ENCODE measurements at regions not wholly inside any gene's neighbourhood (a gene's known extent, or its start where the extent isn't known, plus 50 kb on each side); places are given as distances from the start of the nearest gene placed in this dataset.

- Histone ChIP-seq H3T11ph (ENCODE audit: low read length) (no peak overlapping the region), H2BK120ac (ENCODE audit: low read depth, low read length, poor library complexity, severe bottlenecking) (no peak overlapping the region), H3K18ac (ENCODE audit: insufficient read length, low read depth, low read length) (peak overlapping the region; percentile 70), H3K23ac (ENCODE audit: insufficient read length, low read depth, low read length) (no peak overlapping the region), H3K27ac (ENCODE audit: insufficient read length, low read depth, low read length) (no peak overlapping the region), H4K20me1 (ENCODE audit: control insufficient read depth, insufficient read depth, insufficient read length) (no peaks in the 10 kb centered on the region), H3K9ac (ENCODE audit: extremely low read depth, insufficient read length, low read length) (no peak overlapping the region), H2BK5ac (ENCODE audit: insufficient read length, low read length) (no peak overlapping the region), H3K4me2 (ENCODE audit: insufficient read depth, insufficient read length, low read length) (no peak overlapping the region), H3K4me1 (ENCODE audit: insufficient read depth, low read length) (no peaks in the 10 kb centered on the region), H2AFZ (ENCODE audit: low read length) (no peak overlapping the region), H3K9me3 (ENCODE audit: control insufficient read depth, low read depth, low read length) (no peaks in the 10 kb centered on the region), H2BK12ac (ENCODE audit: insufficient read length, low read depth, low read length) (no peak overlapping the region), H3K27me3 (ENCODE audit: insufficient read depth, low read length) (no peaks in the 10 kb centered on the region), H3K79me1 (ENCODE audit: insufficient read depth, low read depth, low read length, poor library complexity, severe bottlenecking) (no peaks in the 10 kb centered on the region), H2AK5ac (ENCODE audit: insufficient read length, low read length) (no peak overlapping the region), H3K4ac (ENCODE audit: low read depth, low read length) (no peak overlapping the region), H4K91ac (ENCODE audit: insufficient read length, low read depth, low read length) (no peak overlapping the region), H3K79me2 (ENCODE audit: insufficient read depth, low read length) (no peaks in the 10 kb centered on the region), H4K5ac (ENCODE audit: insufficient read length, low read depth, low read length) (no peak overlapping the region), H3K23me2 (ENCODE audit: insufficient read length, low read depth, low read length, poor library complexity, severe bottlenecking) (no peaks in the 10 kb centered on the region), H3K56ac (ENCODE audit: insufficient read length, low read depth, low read length) (no peak overlapping the region), H2BK15ac (ENCODE audit: low read depth, low read length) (no peak overlapping the region), H2BK20ac (ENCODE audit: low read depth, low read length, poor library complexity, severe bottlenecking) (no peak overlapping the region), H4K8ac (replicated peaks; ENCODE audit: insufficient read length, low read depth, low read length) (no peak overlapping the region), H3K14ac (ENCODE audit: insufficient read depth, low read length) (peak overlapping the region; percentile 74)
- no peak overlapping the region; a peak in 1 of 7 replicates for H3K27ac Mint-ChIP-seq
- DNase-seq: no peak
- no CpG with 5 or more reads among the region's 23 CpGs for WGBS (ENCODE audit: extremely low coverage, insufficient read length, low lambda C conversion rate)
- peaks cover 0 to 2% of the 10 kb centered on the region in 2 experiments; a peak in 1 of 4 replicates for H3K4me1 Mint-ChIP-seq
- H3K27me3 Mint-ChIP-seq (ENCODE audit: low read depth): peaks cover 91% of the 10 kb centered on the region
- no peaks in the 10 kb centered on the region for H3K36me3 Mint-ChIP-seq (ENCODE audit: insufficient read depth in 1 of 3, low read depth in 3 of 3)
- no peak for TF ChIP-seq CTCF (conservative IDR thresholded peaks at IDR 0.05)
- H3K4me3 Mint-ChIP-seq: no peak overlapping the region
- no peaks in the 10 kb centered on the region; a peak in 1 of 5 replicates for H3K9me3 Mint-ChIP-seq
Measured at GRCh38 chr2:120503793-120504571, 158.0 kb downstream of the INHBB start.

All from H9 (cell line).